ENCODE measurements at regions not wholly inside any gene's neighbourhood (a gene's known extent, or its start where the extent isn't known, plus 50 kb on each side); places are given as distances from the start of the nearest gene placed in this dataset.

GRCh38 chr4:18511727-18512126 lies 490.2 kb upstream of the LCORL start:
- no peak for DNase-seq (ENCODE audit: low read depth in 1 of 2, low spot score in 1 of 2)
- Histone ChIP-seq H3K27me3 (ENCODE audit: insufficient read depth, poor library complexity, severe bottlenecking) (no peaks in the 10 kb centered on the region), H3K4me3 (replicated peaks; ENCODE audit: insufficient read depth, low read length) (no peak overlapping the region), H3K27ac (replicated peaks) (no peak overlapping the region)
- TF ChIP-seq, protein P1, sequence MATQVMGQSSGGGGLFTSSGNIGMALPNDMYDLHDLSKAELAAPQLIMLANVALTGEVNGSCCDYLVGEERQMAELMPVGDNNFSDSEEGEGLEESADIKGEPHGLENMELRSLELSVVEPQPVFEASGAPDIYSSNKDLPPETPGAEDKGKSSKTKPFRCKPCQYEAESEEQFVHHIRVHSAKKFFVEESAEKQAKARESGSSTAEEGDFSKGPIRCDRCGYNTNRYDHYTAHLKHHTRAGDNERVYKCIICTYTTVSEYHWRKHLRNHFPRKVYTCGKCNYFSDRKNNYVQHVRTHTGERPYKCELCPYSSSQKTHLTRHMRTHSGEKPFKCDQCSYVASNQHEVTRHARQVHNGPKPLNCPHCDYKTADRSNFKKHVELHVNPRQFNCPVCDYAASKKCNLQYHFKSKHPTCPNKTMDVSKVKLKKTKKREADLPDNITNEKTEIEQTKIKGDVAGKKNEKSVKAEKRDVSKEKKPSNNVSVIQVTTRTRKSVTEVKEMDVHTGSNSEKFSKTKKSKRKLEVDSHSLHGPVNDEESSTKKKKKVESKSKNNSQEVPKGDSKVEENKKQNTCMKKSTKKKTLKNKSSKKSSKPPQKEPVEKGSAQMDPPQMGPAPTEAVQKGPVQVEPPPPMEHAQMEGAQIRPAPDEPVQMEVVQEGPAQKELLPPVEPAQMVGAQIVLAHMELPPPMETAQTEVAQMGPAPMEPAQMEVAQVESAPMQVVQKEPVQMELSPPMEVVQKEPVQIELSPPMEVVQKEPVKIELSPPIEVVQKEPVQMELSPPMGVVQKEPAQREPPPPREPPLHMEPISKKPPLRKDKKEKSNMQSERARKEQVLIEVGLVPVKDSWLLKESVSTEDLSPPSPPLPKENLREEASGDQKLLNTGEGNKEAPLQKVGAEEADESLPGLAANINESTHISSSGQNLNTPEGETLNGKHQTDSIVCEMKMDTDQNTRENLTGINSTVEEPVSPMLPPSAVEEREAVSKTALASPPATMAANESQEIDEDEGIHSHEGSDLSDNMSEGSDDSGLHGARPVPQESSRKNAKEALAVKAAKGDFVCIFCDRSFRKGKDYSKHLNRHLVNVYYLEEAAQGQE (IDR thresholded peaks at IDR 0.05; ENCODE audit: insufficient replicate concordance, low read depth): no peak
- TF ChIP-seq, protein P2, sequence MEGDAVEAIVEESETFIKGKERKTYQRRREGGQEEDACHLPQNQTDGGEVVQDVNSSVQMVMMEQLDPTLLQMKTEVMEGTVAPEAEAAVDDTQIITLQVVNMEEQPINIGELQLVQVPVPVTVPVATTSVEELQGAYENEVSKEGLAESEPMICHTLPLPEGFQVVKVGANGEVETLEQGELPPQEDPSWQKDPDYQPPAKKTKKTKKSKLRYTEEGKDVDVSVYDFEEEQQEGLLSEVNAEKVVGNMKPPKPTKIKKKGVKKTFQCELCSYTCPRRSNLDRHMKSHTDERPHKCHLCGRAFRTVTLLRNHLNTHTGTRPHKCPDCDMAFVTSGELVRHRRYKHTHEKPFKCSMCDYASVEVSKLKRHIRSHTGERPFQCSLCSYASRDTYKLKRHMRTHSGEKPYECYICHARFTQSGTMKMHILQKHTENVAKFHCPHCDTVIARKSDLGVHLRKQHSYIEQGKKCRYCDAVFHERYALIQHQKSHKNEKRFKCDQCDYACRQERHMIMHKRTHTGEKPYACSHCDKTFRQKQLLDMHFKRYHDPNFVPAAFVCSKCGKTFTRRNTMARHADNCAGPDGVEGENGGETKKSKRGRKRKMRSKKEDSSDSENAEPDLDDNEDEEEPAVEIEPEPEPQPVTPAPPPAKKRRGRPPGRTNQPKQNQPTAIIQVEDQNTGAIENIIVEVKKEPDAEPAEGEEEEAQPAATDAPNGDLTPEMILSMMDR (IDR thresholded peaks at IDR 0.05; ENCODE audit: insufficient read depth, low read length): no peak
- TF ChIP-seq GABPA (IDR thresholded peaks at IDR 0.05; ENCODE audit: low read depth): no peak
- TF ChIP-seq POLR2AphosphoS5 (IDR thresholded peaks at IDR 0.05; ENCODE audit: low read depth): no peak
- TF ChIP-seq SPI1 (IDR thresholded peaks at IDR 0.05; ENCODE audit: borderline replicate concordance, low read depth): no peak

DNA sequence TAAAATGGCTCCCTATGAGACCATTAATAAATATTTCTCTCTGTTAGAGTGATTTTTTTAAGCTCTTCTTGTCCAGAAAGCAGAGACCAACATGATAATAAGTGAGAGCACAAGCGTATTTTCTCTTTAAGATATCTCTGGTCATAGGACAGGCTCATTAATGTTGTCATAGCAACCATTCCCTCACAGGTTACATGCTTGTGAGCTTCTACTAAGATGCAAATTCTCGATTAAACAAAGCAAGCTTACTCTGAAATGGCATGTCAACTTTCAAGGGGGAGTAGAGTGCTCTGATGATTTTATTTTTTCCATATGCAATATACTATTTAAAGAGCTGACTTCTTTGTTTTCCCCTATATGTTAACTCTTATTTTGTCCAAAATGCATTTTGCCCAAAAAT lies 487.2 kb upstream of the LCORL start:
- TF ChIP-seq GABPA (IDR thresholded peaks at IDR 0.05; ENCODE audit: low read depth) (no peak), SPI1 (IDR thresholded peaks at IDR 0.05; ENCODE audit: borderline replicate concordance, low read depth) (no peak), POLR2AphosphoS5 (IDR thresholded peaks at IDR 0.05; ENCODE audit: low read depth) (no peak)
- TF ChIP-seq, protein P2 (IDR thresholded peaks at IDR 0.05; ENCODE audit: insufficient read depth, low read length): no peak
- TF ChIP-seq, protein P1 (IDR thresholded peaks at IDR 0.05; ENCODE audit: insufficient replicate concordance, low read depth): no peak
- H3K4me3 ChIP-seq (replicated peaks; ENCODE audit: insufficient read depth, low read length): no peak overlapping the region
- H3K27ac ChIP-seq (replicated peaks): no peak overlapping the region
- DNase-seq (ENCODE audit: low read depth in 1 of 2, low spot score in 1 of 2): no peak
- no peaks in the 10 kb centered on the region for H3K27me3 ChIP-seq (ENCODE audit: insufficient read depth, poor library complexity, severe bottlenecking)

DNA sequence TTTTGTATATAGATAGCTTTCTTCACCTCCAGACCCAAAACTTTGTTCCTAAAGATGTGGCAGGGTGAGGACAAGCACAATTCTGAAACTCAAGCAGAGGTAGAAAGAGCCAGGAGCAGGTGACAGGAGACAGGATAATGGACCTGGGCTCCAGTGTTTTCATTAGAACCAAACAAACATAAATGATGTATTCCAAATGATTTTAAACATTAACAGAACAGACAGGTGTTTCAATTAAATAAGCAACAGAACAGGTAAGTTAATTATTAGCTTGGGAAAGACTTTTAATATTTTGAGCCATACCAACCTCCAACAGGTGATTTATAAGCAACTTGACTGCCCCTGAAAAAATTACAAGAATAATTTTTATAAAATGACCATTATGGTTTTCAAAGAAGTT lies 459.4 kb upstream of the LCORL start:
- no peak for TF ChIP-seq POLR2AphosphoS5 (IDR thresholded peaks at IDR 0.05; ENCODE audit: low read depth)
- TF ChIP-seq GABPA (IDR thresholded peaks at IDR 0.05; ENCODE audit: low read depth): no peak
- no peak for DNase-seq (ENCODE audit: low read depth in 1 of 2, low spot score in 1 of 2)
- H3K27ac ChIP-seq (replicated peaks): no peak overlapping the region
- H3K4me3 ChIP-seq (replicated peaks; ENCODE audit: insufficient read depth, low read length): no peak overlapping the region
- no peaks in the 10 kb centered on the region for H3K27me3 ChIP-seq (ENCODE audit: insufficient read depth, poor library complexity, severe bottlenecking)

GRCh38 chr4:18480342-18480741 lies 458.8 kb upstream of the LCORL start:
- no peak overlapping the region for H3K27ac ChIP-seq (replicated peaks)
- no peak overlapping the region for H3K4me3 ChIP-seq (replicated peaks; ENCODE audit: insufficient read depth, low read length)
- TF ChIP-seq, protein P2 (IDR thresholded peaks at IDR 0.05; ENCODE audit: insufficient read depth, low read length): no peak
- H3K27me3 ChIP-seq (ENCODE audit: insufficient read depth, poor library complexity, severe bottlenecking): no peaks in the 10 kb centered on the region
- DNase-seq (ENCODE audit: low read depth in 1 of 2, low spot score in 1 of 2): no peak

All from HL-60 (cell line).